NCI-H446 (cell line): ENCODE measurements at regions not wholly inside any gene's neighbourhood (a gene's known extent, or its start where the extent isn't known, plus 50 kb on each side); places are given as distances from the start of the nearest gene placed in this dataset.
"Not testable (repeated sequence)": the region's sequence is repeated elsewhere in the genome, so short reads cannot be mapped to it uniquely, and the experiment has no call there.

Experiments used
- DNase-seq, 2 experiments: peaks; one replicate each; lab custom pipeline; 2025; lab: John Stamatoyannopoulos, UW

DNA sequence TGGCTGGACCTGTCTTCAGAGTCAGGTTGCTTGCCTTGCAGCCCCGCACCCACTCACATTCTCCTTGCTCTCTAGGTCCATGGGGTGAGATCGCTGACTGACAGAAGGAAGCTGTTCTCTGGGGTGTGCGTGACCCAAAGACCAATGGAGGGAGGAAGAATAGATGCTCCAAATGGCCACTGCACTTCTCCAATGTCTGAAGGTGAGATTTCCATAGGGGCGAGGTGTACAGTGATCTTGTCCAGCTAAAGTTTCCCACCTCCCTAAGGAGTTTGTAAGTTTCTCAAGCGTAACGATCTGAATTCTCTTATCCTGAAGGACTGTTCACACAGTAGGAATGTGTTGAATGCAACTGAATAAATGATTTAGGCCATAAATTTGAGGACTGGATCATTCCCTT lies 211.9 kb upstream of the IRF2BP2 start:
- DNase-seq: no peak

DNA sequence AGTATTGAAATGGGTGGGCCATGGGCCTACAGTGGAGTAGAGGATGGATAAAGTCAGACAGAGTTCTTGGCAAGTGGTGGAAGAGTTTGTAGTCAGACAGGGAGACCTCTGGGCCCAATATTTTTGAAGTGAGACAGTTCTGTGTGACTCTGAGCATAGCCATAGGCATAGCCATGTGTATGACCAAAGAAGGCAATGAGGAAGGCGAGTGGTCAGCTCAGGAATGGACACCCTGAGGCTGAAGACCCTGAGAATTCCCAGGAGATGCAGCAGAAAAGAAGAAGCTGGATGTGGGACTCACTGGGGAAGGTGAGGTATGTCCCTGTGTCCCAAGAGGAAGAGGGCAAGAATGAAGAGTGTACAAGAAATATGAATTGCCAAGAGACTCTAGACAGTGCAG lies 210.6 kb upstream of the IRF2BP2 start:
- DNase-seq: no peak

DNA sequence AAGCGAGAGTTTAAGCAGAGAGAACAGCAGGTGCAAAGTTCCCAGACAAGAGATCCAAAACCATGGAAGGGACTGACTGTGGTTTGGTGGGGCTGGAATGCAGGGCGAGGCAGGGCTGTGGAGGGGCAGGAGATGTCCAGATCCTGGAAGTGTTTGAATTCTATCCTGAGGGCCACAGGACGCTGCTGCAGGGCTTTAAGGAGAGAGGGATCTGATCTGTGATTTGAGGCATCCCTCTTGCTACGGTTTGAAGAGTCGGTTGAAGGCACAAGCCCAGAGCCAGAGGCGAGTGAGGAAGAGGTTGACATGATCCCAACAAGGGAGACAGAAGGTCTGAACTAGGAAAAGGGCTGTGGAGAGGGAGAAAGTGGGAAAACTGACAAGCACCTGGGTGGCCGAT lies 209.9 kb upstream of the IRF2BP2 start:
- DNase-seq: not testable (repeated sequence)

DNA sequence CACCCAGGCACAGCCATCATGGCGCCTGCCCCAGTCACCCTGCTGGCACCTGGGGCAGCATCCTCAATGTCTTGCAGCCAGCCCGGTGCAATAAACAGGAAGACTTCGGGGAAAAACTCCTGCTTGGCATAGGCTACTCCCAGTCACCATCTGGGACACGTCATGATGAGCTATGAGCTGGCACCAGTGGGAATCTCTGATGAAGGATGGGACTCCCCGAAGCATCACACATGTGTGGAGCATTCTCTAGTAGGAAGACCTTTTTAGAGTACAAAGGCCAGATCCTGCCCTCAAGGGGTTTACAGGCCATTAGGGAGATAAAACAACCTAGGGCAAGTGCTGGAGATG lies 208.0 kb upstream of the IRF2BP2 start:
- DNase-seq: not testable (repeated sequence)

DNA sequence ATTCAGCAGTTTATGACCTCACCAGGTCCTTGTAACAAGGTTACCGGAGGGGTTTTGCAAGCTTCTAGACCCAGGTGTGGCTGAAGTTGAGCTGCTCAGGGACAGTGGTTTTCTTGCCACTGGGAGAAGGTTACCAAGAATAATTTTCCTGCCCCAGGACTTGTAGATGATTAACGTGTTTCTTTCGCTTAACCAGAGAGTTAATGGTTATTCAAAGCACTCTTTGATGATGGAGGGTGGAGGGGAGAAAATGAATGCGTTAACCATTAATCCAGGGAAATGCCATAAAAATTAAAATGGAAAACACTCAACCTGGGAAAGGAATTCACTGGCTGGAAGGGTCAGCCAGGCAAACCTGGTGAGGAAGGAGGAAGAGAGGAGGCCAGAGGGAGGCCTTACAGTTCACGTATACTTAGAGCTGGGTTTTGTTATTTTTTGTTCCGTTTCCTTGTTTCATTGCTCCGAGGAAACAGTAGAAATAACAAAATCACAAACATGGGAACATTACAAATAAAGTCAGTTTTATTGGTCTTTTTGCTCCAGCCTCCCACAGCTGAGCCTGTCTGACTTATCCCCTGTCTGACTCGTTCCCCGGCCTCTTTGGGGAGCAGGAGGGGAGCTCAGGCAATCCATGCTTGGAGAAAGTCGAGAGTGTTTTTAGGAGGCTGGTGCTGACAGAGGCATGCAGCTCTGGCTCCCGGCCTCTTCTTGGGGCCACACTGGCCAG lies 207.5 kb upstream of the IRF2BP2 start:
- not testable (repeated sequence) for DNase-seq

DNA sequence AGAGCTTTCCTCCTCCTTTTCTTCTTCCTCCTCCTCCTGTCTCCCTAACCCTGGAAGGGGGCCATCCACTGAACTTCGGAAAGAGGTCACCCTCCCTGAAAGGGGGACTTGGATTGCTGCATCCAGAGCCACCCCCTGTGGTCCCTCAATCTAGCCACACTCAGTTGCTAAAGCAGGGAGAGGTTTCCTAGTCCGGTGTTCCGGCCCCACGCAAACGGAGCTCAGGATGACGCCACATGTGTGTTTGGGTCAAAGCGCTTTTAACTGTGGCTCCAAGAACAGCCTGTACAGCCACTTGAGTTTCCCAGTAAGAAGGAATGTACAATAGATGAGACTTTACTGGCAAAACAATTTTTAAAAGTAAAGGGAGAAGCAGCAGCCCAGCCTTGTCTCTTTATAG lies 206.9 kb upstream of the IRF2BP2 start:
- DNase-seq: not testable (repeated sequence)

DNA sequence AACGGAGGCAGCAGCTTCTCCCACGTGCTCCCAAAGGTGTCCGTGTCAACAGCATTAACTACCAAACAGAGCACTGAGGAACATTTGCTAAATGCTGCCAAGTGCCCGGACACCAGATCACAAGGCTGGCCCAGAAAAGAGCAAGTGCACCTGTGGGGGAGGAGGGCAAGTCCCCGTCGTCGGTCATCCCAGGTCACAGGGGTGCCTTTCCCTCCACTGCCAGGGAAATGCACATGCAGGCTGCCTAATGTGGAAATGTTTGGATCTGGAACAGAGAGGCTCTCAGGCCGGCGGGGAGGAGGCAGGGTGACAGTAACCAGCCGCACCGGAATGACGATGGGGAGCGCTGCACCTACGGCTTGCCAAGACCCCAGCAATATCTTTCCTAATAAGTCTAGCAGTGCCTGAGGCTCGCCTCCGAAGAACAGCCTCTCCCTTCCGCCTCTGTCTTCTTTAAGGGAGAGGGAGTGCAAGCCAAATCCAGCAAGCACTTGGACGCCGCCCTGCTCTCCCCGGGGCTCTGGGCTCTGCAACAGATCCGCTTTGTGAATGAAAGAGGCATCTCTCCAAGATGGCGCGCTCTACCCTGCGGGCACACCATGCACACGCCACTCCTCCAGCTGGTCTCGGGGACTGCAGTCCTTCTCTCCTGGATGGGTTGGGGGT lies 206.3 kb upstream of the IRF2BP2 start:
- peak in 1 of 2 experiments; percentile 36 for DNase-seq

DNA sequence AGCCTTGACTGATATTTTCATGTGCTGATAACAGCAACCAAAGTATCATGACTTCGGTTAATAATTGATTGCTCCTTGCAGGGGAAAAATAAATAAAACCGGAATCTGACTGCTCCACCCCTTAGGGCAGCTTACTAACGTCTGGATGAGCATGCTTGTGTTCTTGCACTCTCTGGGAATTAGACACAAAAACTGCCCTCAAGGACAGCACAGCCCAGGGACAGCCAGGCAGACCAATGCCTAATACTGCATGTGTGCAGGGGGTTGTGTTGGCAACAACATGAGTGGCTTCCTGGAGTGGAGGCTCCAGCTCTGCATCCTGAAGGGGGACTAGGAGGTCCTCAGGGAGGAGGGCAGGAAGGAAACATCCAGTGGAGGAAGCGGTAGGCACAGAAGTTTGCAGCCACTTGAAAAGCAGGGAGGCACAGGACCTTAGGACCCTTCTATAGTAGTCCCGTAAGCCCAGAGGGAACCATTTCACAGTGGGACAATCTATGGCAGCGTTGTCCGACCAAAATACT lies 205.4 kb upstream of the IRF2BP2 start:
- DNase-seq: not testable (repeated sequence)

DNA sequence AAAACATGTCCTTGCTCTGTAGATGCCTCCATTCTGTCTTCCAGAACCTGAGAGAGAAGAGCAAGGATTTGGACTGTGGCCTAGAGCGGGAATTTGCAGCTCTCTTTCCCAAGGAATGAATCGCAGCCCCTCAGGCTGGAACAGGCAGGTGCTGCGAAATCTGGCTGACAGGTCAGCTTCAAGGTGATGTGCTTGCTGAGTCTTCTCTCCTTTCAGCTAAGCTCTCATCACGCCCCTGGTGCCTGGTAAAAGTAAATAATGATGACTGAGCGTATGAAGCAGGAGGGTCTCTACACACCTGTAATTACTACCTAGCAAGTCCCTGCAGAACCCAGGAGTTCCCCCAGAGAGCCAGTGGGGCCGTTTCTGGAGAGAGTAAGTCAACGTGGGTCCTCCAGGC lies 204.3 kb upstream of the IRF2BP2 start:
- DNase-seq: not testable (repeated sequence)

DNA sequence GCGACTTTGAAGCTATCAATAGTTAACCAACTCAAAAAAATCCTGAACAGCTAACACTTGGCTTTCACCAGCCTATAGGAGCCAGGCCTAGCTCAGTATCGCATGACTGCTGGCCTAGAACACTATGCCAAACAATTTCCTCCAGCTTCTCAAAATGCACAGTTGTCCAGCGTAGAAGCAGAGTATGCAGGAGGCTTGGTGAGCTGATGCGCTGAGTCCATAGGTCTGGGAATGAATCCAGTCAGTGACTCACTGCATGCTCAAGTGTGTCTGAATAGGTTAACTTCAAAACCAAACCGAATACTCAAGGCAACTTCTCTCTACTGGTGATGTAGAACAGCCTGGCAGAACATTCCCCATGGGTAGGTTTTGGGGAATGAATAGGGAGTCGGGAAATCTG lies 201.8 kb upstream of the IRF2BP2 start:
- DNase-seq: peak; percentile 25 to 87

DNA sequence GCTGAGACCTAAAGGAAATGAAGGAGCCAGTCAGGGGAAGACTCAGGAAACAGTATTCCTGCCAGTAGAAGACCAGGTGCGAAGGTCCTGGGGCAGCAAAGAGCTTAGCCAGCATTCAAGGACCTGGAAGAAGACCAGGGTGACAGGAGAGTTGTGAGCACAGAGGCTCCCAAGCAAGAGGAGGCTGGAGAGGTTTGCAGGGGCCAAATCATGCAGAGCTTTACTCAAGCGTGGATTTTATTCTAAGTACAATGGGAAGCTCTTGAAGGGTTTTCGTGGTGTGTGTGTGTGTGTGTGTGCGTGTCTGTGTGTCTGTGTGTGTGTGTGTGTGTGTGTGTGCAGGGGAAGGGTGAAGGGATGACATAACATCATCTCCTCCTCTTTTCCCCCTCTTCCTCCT lies 200.7 kb upstream of the IRF2BP2 start:
- DNase-seq: not testable (repeated sequence)

DNA sequence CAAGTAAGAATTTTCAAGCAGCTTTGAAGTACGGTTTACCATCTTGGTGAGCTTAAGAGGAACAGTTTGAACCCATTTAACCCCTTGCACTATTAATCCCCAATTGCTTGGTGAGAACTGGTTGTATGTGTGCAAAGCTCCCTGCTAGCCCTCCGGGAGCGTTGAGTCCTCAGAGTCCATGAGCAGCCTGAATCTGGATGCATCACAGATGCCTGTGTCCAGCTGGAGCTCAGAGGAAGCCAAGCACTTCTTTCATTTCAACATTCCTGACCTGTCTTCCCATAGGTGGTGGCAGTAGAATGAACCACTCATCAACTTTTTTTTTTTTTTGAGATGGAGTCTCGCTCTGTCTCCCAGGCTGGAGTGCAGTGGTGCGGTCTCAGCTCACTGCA lies 199.9 kb upstream of the IRF2BP2 start:
- not testable (repeated sequence) for DNase-seq

DNA sequence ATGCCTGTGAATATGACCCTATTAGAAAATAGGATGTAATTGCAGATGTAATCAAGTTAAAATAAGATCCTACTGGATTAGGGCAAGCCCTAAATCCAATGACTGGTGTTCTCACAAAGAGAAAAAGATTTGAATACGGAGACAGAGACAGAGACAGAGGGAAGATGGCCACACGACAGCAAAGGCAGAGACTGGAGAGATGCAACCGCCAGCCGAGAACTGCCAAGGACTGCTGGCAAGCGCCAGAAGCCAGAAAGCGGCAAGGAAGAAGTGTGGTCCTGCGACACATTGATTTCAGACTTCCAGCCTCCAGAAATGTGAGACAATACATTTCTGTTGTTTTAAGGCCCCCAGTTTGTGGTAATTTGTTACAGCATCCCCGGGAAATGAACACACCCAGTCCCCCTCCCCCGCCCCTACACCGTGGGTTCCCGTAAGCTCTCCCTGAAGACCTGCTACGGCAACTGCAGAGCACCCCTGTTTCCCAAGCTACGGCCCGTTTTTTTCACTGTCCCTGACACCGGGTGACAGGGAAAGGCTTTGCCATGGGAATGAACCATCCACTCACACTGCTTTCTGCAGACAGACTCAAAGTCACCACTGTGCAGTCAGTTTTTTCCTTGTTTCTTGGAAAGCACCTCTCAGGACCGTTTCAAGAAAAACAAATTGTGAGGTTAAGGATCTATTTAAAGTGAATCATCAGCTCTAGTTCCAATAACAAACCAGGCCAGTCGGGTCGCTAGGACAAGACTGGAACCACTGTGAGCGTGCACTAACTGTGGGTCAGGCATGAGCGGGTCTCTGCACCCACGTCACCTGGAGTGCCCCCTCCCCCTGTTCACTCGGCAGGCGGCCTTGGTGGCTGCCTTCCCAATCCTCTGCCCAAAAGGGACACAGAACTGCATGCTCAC lies 199.2 kb upstream of the IRF2BP2 start:
- not testable (repeated sequence) for DNase-seq

DNA sequence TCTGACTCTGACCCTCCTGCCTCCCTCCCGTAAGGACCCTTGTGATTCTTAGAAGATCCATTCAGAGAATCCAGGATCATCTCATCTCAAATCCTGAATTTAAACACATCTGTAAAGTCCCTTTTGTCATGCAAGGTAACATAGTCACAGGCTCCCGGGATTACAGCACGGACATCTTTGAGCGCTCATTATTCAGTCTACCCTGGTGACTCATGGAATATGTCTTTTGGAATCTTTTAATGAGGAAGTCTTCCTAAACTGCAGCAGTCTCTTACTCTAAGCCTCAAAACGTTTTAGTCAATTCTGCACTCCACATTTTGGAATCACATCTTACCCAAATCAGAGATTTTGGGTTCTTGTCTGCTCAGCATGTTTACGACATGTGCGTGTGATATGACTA lies 198.5 kb upstream of the IRF2BP2 start:
- not testable (repeated sequence) for DNase-seq

DNA sequence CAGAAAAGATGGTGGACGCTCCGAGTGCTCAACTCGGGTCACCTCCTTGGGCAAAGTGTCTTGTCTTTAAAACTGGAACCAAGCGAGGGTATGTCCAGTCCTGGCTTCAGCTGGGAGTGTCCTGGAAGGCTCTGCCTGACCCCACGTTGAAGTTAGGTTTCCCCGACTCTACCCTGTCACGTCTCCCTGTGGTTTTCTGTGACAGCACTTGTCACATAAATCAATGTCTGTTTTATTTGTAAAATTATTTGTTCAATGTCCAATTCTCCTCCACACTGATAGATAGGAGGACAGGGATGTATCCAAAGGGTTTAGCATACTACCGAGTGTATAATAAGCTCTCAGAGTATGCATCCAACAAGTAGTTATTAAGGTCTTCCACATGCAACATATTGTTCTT lies 197.7 kb upstream of the IRF2BP2 start:
- DNase-seq: not testable (repeated sequence)

DNA sequence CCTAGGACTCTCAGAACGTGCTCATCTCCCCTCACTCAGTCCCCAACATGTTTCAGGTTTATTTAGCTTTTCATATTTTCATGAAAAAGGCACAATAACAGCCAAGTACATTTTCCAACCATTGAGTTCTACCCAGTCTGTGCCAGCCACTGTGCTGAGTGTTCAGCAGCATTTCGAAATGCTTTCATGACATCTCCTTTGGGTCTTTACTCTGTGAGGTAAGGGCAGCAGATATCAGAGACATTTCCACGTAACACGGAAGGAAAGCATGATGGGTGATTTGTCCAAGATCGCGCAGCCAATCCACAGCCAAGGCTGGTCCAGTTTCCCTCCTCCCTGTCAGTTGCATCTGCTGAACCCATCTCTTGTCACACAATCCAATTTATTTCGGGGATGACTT lies 192.6 kb upstream of the IRF2BP2 start:
- DNase-seq: not testable (repeated sequence)

DNA sequence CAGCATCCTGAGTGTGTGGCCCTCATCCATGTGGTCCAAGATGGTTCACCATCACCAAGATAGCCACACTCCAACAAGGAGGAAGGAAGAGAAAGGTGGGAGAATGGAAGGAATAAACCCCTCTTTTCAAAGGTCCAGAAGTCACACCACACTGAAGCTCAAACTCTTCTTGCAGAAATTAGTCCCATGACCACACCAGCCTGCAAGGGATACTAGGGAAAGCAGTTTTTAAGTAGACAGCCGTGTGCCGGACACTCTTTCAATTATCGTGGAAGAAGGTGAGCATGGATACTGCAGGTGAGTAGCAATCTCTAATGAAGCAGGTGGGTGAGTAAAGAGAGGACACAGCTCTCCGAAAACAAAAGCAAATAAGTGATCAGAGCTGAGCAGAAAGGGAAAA lies 191.7 kb upstream of the IRF2BP2 start:
- not testable (repeated sequence) for DNase-seq

DNA sequence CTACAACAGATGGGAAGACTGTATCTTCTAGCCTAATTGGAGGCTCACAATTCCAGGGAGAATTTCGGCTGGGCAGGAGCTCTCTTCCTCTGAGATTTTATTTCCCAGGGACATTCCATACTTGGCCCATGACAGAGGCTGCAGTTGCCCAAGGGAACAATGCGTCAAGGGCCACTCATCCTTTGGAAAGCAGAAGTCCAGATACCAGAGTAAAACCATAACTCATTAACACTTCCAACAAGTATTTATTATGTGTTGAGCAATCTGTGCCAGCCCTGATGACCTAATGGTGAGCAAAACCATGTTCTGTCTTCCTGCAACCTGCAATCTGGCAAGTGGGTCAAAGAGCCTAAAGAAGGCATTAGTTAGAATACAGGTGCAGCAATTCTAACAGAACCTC lies 191.2 kb upstream of the IRF2BP2 start:
- not testable (repeated sequence) for DNase-seq

DNA sequence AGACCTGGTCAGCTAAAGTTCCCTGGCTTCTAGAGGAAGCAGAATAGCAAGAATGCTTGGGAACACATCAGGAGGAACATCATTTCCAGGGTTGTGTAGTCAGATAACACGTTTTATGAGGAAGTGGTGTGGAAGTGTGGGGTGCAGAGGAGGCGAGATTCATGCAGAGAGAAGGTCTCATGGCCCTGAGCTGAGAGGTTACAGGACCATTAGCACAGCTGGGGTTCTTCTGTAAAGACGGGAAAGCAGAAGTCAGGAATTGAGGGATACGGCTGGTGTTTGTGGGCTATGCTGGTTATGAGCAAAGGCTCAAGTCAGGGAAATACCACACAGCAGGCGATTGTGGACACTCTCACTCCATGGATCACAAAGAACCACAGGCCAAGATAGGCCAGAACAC lies 190.6 kb upstream of the IRF2BP2 start:
- not testable (repeated sequence) for DNase-seq

DNA sequence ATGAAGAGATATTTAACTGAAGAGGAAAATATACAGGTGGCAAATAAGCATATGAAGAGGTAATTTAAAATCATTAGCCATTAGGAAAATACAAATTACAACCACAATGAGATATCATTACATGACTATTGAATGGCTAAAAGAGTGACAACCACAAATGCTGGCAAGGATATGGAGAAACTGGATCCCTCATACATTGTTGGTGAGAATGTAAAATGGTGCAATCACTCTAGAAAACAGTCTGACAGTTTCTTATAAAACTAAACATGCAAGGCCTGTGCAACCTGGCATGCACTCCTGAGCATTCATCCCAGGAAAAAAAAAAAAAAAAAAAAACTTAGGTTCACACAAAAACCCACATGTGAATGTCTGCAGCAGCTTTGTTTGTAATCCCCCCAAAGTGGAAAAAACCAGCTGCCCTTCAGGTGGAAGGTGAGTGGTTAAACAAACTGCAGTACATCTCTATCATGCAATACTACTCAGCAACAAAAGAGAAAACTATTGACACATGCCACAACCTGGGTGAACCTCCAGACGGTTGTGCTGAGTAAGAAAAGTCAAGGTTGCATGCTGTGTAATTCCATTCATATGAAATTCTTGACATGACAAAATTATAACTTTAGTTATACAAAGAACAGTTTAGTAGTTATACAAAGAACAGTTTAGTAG lies 189.2 kb upstream of the IRF2BP2 start:
- DNase-seq: not testable (repeated sequence)

DNA sequence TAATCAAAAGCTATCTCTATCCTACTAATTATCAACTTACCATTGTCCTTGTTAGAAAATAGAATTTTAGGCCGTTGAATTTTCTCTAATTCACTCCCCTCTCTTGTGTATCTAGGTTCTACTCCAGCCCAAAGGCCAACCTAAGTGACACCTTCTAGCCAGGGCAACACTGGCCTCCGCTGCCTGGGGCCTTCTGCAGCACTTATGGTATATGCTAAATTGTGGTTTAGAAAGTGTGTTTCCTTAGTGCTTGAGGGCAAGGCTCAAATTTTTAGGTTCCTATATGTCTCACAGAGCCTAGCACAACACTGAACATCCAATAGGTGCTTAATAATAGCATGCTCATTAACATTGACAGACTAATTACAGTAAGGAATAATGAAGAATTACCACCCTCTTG lies 187.2 kb upstream of the IRF2BP2 start:
- DNase-seq: not testable (repeated sequence)

DNA sequence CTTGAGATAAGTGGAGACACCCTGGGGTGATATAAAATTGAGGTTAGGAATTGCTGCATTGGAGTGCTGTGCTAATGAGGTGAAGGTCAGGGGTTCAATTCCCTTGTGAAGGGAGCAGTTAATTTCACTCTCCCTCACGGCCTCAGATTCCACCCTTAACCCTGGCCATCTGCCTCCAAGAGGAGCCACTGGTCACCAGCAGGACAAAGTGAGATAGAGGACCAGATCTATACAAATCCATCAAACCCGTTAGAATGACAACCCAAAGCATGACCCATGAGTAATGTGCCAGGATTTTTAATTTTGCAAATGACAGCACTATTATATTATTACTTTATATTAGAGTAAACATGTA lies 186.4 kb upstream of the IRF2BP2 start:
- DNase-seq: not testable (repeated sequence)
